ENCODE measurements at regions not wholly inside any gene's neighbourhood (a gene's known extent, or its start where the extent isn't known, plus 50 kb on each side); places are given as distances from the start of the nearest gene placed in this dataset.

DNA sequence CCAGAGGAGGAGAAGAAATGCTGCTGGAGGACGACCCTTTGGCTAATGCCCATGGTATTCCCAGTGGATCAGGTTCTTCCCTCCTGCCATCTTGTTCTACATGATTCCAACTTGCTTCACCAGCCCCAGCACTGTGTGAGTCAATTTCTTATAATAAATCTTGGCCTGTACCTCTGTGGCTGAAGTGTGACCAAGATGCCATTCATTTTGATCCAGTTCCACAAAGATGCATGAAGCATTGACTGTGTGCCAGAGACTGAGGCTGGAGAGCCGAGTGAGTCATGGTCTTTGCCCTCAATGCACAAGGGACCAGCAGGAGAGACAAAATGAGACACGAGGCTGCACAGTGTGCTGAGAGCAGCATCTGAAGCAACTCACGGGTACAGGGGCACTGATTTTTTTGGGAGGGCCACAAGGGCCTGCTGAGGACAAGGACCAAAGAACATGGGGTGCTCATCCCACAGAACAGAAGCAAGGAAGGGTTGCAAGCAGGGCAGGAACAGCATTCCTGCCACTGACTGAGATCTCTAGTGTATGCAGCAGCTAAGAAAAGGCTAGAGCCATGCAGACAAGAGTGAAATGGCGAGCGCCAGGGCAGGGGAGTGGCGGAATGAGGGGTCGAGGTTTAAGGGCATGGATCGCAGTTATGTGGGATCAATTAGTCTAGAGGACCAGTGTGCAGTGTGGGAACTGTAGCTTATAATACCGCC lies 207.0 kb downstream of the THBS2 start:
- no peaks in the 10 kb centered on the region for H3K36me3 Mint-ChIP-seq (ENCODE audit: low read depth)
- POLR2A ChIA-PET, result no interaction called here
- H3K4me1 Mint-ChIP-seq (ENCODE audit: low read depth), result no peaks in the 10 kb centered on the region
- peaks cover 9% of the 10 kb centered on the region for H3K27me3 Mint-ChIP-seq
- no peak overlapping the region for H3K27ac Mint-ChIP-seq
- intact Hi-C loops (cut with DNase I, micrococcal nuclease), result no loop called here
- Histone ChIP-seq H3K9me3 (ENCODE audit: control insufficient read depth in 1 of 2, insufficient read depth in 1 of 2, low read length in 2 of 2) (peaks cover 0 to 1% of the 10 kb centered on the region in 2 experiments), H3K36me3 (ENCODE audit: insufficient read depth, low read length) (no peaks in the 10 kb centered on the region), H3K27ac (ENCODE audit: low read depth in 1 of 2, low read length in 2 of 2) (no peak overlapping the region), H3K4me3 (ENCODE audit: low read length) (no peak overlapping the region), H3K27me3 (ENCODE audit: control insufficient read depth in 1 of 2, insufficient read depth in 2 of 2, low read length in 2 of 2) (no peaks in the 10 kb centered on the region), H3K4me1 (ENCODE audit: insufficient read depth, low read length) (no peaks in the 10 kb centered on the region)
- no peak for TF ChIP-seq CTCF (IDR thresholded peaks at IDR 0.05)
- no peaks in the 10 kb centered on the region for H3K9me3 Mint-ChIP-seq
- no peak for DNase-seq
- no peak for ATAC-seq (ENCODE audit: poor library complexity)
- H3K4me3 Mint-ChIP-seq, result no peak overlapping the region
- CTCF ChIA-PET, result no interaction called here

DNA sequence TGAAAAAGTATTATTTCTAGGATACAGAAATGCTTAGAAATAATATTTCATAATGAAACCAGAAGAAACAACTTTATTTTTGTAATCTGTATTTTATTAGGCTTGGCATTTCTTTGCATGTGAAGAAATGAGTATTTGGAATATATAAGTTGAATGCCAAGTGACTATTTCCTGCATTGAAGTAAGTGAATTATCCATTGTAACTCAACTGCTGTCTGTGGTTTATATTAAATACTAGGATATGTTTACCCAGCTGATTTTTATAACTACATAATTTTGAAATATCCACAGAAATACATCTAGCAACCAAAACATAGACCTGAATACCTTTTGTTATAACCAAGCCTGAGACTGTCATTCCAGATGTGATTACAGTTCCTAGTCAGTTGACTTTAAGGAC lies 207.6 kb downstream of the THBS2 start:
- H3K27ac ChIP-seq (ENCODE audit: low read depth in 1 of 2, low read length in 2 of 2), result no peak overlapping the region
- DNase-seq (no peak), ATAC-seq (ENCODE audit: poor library complexity) (no peak)
- H3K4me1 ChIP-seq (ENCODE audit: insufficient read depth, low read length), result no peaks in the 10 kb centered on the region
- Mint-ChIP-seq H3K36me3 (ENCODE audit: low read depth) (no peaks in the 10 kb centered on the region), H3K27ac (no peak overlapping the region), H3K9me3 (no peaks in the 10 kb centered on the region), H3K27me3 (peaks cover 2% of the 10 kb centered on the region), H3K4me1 (ENCODE audit: low read depth) (no peaks in the 10 kb centered on the region), H3K4me3 (no peak overlapping the region)
- peaks cover 0 to 5% of the 10 kb centered on the region in 2 experiments for H3K9me3 ChIP-seq (ENCODE audit: control insufficient read depth in 1 of 2, insufficient read depth in 1 of 2, low read length in 2 of 2)
- H3K36me3 ChIP-seq (ENCODE audit: insufficient read depth, low read length), result no peaks in the 10 kb centered on the region
- ChIA-PET CTCF (no interaction called here), POLR2A (no interaction called here)
- H3K4me3 ChIP-seq (ENCODE audit: low read length), result no peak overlapping the region
- H3K27me3 ChIP-seq (ENCODE audit: control insufficient read depth in 1 of 2, insufficient read depth in 2 of 2, low read length in 2 of 2), result no peaks in the 10 kb centered on the region
- intact Hi-C loops (cut with DNase I, micrococcal nuclease), result no loop called here
- TF ChIP-seq CTCF (IDR thresholded peaks at IDR 0.05), result no peak

DNA sequence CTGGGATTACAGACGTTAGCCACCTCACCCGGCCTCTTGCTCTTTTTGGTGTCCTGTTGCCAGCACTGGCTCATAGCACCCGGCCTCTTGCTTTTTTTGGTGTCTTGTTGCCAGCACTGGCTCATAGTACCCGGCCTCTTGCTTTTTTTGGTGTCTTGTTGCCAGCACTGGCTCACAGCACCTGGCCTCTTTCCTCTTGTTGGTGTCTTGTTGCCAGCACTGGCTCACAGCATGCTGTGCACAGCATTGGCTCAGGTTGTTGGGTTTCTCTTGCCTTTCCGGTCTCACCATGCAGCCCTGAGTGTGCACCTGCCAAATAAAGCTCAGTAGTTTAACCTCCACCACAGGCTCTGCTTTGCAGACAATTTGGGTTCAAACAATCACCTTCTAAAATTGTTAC lies 208.2 kb downstream of the THBS2 start:
- no peaks in the 10 kb centered on the region for H3K9me3 Mint-ChIP-seq
- Histone ChIP-seq H3K27me3 (ENCODE audit: control insufficient read depth in 1 of 2, insufficient read depth in 2 of 2, low read length in 2 of 2) (no peaks in the 10 kb centered on the region), H3K4me3 (ENCODE audit: low read length) (no peak overlapping the region), H3K9me3 (ENCODE audit: control insufficient read depth in 1 of 2, insufficient read depth in 1 of 2, low read length in 2 of 2) (peaks cover 0 to 5% of the 10 kb centered on the region in 2 experiments), H3K4me1 (ENCODE audit: insufficient read depth, low read length) (no peaks in the 10 kb centered on the region), H3K36me3 (ENCODE audit: insufficient read depth, low read length) (no peaks in the 10 kb centered on the region), H3K27ac (ENCODE audit: low read depth in 1 of 2, low read length in 2 of 2) (no peak overlapping the region)
- intact Hi-C loops (cut with DNase I, micrococcal nuclease), result no loop called here
- ChIA-PET CTCF (no interaction called here), POLR2A (no interaction called here)
- H3K4me1 Mint-ChIP-seq (ENCODE audit: low read depth), result no peaks in the 10 kb centered on the region
- no peak overlapping the region for H3K27ac Mint-ChIP-seq
- no peaks in the 10 kb centered on the region for H3K27me3 Mint-ChIP-seq
- no peaks in the 10 kb centered on the region for H3K36me3 Mint-ChIP-seq (ENCODE audit: low read depth)
- DNase-seq (no peak), ATAC-seq (ENCODE audit: poor library complexity) (no peak)
- H3K4me3 Mint-ChIP-seq, result no peak overlapping the region
- no peak for TF ChIP-seq CTCF (IDR thresholded peaks at IDR 0.05)
